Gastroesophageal sphincter (tissue), 3 donors: ENCODE measurements at regions not wholly inside any gene's neighbourhood (a gene's known extent, or its start where the extent isn't known, plus 50 kb on each side); places are given as distances from the start of the nearest gene placed in this dataset.
"Not testable (repeated sequence)": the region's sequence is repeated elsewhere in the genome, so short reads cannot be mapped to it uniquely, and the experiment has no call there.

Source experiments
- EP300 ChIP-seq: sonication (generic); formaldehyde crosslinking; IDR thresholded peaks from one replicate; pipeline ENCODE4 v1.6.1; 2017; ENCODE audit warnings: antibody characterized with exemption, mild to moderate bottlenecking
- POLR2A ChIP-seq, 2 donors: fragments of 450-650 bp; IDR thresholded peaks; one replicate each; pipeline ENCODE4 v1.6.1; 2017; ENCODE audit warnings: antibody characterized with exemption in 2 of 2, mild to moderate bottlenecking in 2 of 2, moderate library complexity in 1 of 2
- POLR2AphosphoS5 ChIP-seq: sonication (generic); formaldehyde crosslinking; IDR thresholded peaks from one replicate; pipeline ENCODE4 v1.6.1; 2017; ENCODE audit warnings: antibody characterized with exemption
- TF ChIP-seq, protein P1 (sequence below), 4 experiments: fragments of 200-600 bp in 2 of 4; fragments of 450-650 bp in 2 of 4; sonication (generic) in 1 of 4; IDR thresholded peaks; one replicate each; pipeline ENCODE4 v1.5.1; 2017 to 2019; ENCODE audit warnings: antibody characterized with exemption in 4 of 4, mild to moderate bottlenecking in 2 of 4, moderate library complexity in 2 of 4

DNA sequence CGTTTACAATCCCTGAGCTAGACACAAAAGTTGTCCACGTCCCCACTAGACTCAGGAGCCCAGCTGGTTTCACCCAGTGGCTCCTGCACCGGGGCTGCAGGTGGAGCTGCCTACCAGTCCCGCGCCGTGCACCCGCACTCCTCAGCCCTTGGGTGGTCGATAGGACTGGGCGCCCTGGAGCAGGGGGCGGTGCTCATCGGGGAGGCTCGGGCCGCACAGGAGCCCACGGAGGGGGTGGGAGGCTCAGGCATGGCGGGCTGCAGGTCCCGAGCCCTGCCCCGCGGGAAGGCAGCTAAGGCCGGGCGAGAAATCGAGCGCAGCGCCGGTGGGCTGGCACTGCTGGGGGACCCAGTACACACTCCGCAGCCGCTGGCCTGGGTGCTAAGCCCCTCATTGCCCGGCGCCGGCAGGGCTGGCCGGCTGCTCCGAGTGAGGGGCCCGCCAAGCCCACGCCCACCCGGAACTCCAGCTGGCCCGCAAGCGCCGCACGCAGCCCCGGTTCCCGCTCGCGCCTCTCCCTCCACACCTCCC lies 1996.0 kb downstream of the PCDH7 start:
- not testable (repeated sequence) for TF ChIP-seq POLR2A (IDR thresholded peaks at IDR 0.05); POLR2AphosphoS5; EP300
- TF ChIP-seq, protein P1, sequence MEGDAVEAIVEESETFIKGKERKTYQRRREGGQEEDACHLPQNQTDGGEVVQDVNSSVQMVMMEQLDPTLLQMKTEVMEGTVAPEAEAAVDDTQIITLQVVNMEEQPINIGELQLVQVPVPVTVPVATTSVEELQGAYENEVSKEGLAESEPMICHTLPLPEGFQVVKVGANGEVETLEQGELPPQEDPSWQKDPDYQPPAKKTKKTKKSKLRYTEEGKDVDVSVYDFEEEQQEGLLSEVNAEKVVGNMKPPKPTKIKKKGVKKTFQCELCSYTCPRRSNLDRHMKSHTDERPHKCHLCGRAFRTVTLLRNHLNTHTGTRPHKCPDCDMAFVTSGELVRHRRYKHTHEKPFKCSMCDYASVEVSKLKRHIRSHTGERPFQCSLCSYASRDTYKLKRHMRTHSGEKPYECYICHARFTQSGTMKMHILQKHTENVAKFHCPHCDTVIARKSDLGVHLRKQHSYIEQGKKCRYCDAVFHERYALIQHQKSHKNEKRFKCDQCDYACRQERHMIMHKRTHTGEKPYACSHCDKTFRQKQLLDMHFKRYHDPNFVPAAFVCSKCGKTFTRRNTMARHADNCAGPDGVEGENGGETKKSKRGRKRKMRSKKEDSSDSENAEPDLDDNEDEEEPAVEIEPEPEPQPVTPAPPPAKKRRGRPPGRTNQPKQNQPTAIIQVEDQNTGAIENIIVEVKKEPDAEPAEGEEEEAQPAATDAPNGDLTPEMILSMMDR (IDR thresholded peaks at IDR 0.05): not testable (repeated sequence)
